OCI-LY7 (cell line): ENCODE measurements at regions not wholly inside any gene's neighbourhood (a gene's known extent, or its start where the extent isn't known, plus 50 kb on each side); places are given as distances from the start of the nearest gene placed in this dataset.

Source experiments
- BruUV-seq: library from RNA; stranded (reverse); fragments of 400-500 nt; replicated peaks from 2 replicates; lab custom pipeline; 2021; lab: Mats Ljungman, UMichigan
- CTCF ChIA-PET: fragments of 300-600 bp; sonication (Branson Sonifier 250); formaldehyde crosslinking; loops from one replicate; lab custom pipeline; 2022; ENCODE audit warnings: antibody characterized with exemption; ENCODE audit not compliant: unreplicated experiment; lab: Charles Lee
- POLR2A ChIA-PET: fragments of 300-600 bp; sonication (Branson Sonifier 250); formaldehyde crosslinking; loops from one replicate; lab custom pipeline; 2022; ENCODE audit warnings: antibody characterized with exemption; lab: Charles Lee
- DNase-seq: peaks from one replicate; pipeline ENCODE4 v3.0.0-alpha.2; 2015; ENCODE audit warnings: low spot score
- H2AFZ ChIP-seq: fragments of 200-600 bp; sonication (generic), shearing (Covaris generic); 2 replicates; pipeline ENCODE4 v1.6.1; 2014; ENCODE audit warnings: mild to moderate bottlenecking, antibody characterized with exemption, low read length, moderate library complexity
- H3K27ac ChIP-seq: fragments of 200-600 bp; sonication (generic); 2 replicates; pipeline ENCODE4 v1.5.1; 2014; ENCODE audit warnings: mixed run types, low read depth, mild to moderate bottlenecking, moderate library complexity, low read length, inconsistent platforms; ENCODE audit not compliant: poor library complexity, severe bottlenecking
- H3K36me3 ChIP-seq: fragments of 200-600 bp; sonication (generic); 2 replicates; pipeline ENCODE4 v1.6.1; 2014; ENCODE audit warnings: mild to moderate bottlenecking, antibody characterized with exemption, low read length, moderate library complexity, mixed read lengths; ENCODE audit not compliant: insufficient read depth
- H3K4me1 ChIP-seq: fragments of 200-600 bp; sonication (generic); 2 replicates; pipeline ENCODE4 v1.5.1; 2014; ENCODE audit warnings: mild to moderate bottlenecking, low read length; ENCODE audit not compliant: insufficient read depth, poor library complexity, severe bottlenecking
- H3K4me2 ChIP-seq: fragments of 200-600 bp; sonication (generic); 2 replicates; pipeline ENCODE4 v1.6.1; 2014; ENCODE audit warnings: mild to moderate bottlenecking, low read length
- H3K4me3 ChIP-seq: fragments of 200-600 bp; sonication (generic); 2 replicates; pipeline ENCODE4 v1.5.1; 2014; ENCODE audit warnings: mild to moderate bottlenecking, low read depth, low read length; ENCODE audit not compliant: poor library complexity, severe bottlenecking
- H3K79me2 ChIP-seq: fragments of 200-600 bp; sonication (generic); 2 replicates; pipeline ENCODE4 v1.6.1; 2016; ENCODE audit warnings: low read depth, mild to moderate bottlenecking, low read length, moderate library complexity, mixed read lengths; ENCODE audit not compliant: insufficient read depth
- H3K9me2 ChIP-seq: fragments of 200-600 bp; sonication (generic); 2 replicates; pipeline ENCODE4 v1.6.1; 2016; ENCODE audit warnings: mild to moderate bottlenecking, low read length, mixed read lengths; ENCODE audit not compliant: insufficient read depth
- H3K9me3 ChIP-seq: fragments of 200-600 bp; sonication (generic); 2 replicates; pipeline ENCODE4 v1.6.1; 2014; ENCODE audit warnings: mild to moderate bottlenecking, mixed run types, low read length, mixed read lengths
- H4K20me1 ChIP-seq: fragments of 200-600 bp; sonication (generic); 2 replicates; pipeline ENCODE4 v1.6.1; 2014; ENCODE audit warnings: mild to moderate bottlenecking, antibody characterized with exemption, low read length, moderate library complexity, mixed read lengths; ENCODE audit not compliant: insufficient read depth
- CTCF ChIP-seq: fragments of 200-600 bp; sonication (generic); conservative IDR thresholded peaks from 2 replicates; pipeline ENCODE4 v1.5.1; 2014; ENCODE audit warnings: mild to moderate bottlenecking, antibody characterized with exemption, low read length, moderate library complexity, mixed read lengths
- EZH2phosphoT487 ChIP-seq: fragments of 200-600 bp; sonication (generic); IDR thresholded peaks from 2 replicates; pipeline ENCODE4 v1.6.1; 2018; ENCODE audit warnings: low read depth, borderline replicate concordance, mild to moderate bottlenecking, mixed run types, antibody characterized with exemption, low read length, moderate library complexity, mixed read lengths
- intact Hi-C: fragments of 100-400 bp; cut with micrococcal nuclease; formaldehyde crosslinking; loops from one replicate; pipeline ENCODE4 v1.10.0; 2022; ENCODE audit not compliant: unreplicated experiment

GRCh38 chr10:33991924-33992323 lies 657.5 kb upstream of the NRP1 start:
- no peak overlapping the region for H3K4me3 ChIP-seq
- no peak overlapping the region for H3K27ac ChIP-seq
- BruUV-seq = no TSS peak
- no peaks in the 10 kb centered on the region for H3K79me2 ChIP-seq
- no peaks in the 10 kb centered on the region for H4K20me1 ChIP-seq
- DNase-seq = no peak
- no peak overlapping the region for H2AFZ ChIP-seq
- intact Hi-C loops = no loop called here
- H3K4me2 ChIP-seq = no peak overlapping the region
- H3K4me1 ChIP-seq = no peaks in the 10 kb centered on the region
- no peaks in the 10 kb centered on the region for H3K9me2 ChIP-seq
- H3K9me3 ChIP-seq = no peaks in the 10 kb centered on the region
- POLR2A ChIA-PET = no interaction called here
- H3K36me3 ChIP-seq = no peaks in the 10 kb centered on the region
- CTCF ChIA-PET = no interaction called here
- TF ChIP-seq EZH2phosphoT487 (no peak), CTCF (no peak)

- BruUV-seq = no TSS peak
- POLR2A ChIA-PET = no interaction called here
- CTCF ChIA-PET = no interaction called here
Measured at GRCh38 chr10:33986515-33986914, 652.0 kb upstream of the NRP1 start.

GRCh38 chr10:33986016-33986415 lies 651.5 kb upstream of the NRP1 start:
- TF ChIP-seq EZH2phosphoT487 (no peak), CTCF (no peak)
- CTCF ChIA-PET = no interaction called here
- no peaks in the 10 kb centered on the region for H3K4me1 ChIP-seq
- H3K79me2 ChIP-seq = no peaks in the 10 kb centered on the region
- H3K4me3 ChIP-seq = no peak overlapping the region
- H3K36me3 ChIP-seq = no peaks in the 10 kb centered on the region
- intact Hi-C loops = no loop called here
- no TSS peak for BruUV-seq
- POLR2A ChIA-PET = no interaction called here
- no peak for DNase-seq
- no peaks in the 10 kb centered on the region for H4K20me1 ChIP-seq
- H3K9me3 ChIP-seq = no peaks in the 10 kb centered on the region
- H3K4me2 ChIP-seq = no peak overlapping the region
- H3K9me2 ChIP-seq = no peaks in the 10 kb centered on the region
- H3K27ac ChIP-seq = no peak overlapping the region
- H2AFZ ChIP-seq = no peak overlapping the region

More at GRCh38 chr10:33986515-33986914, 652.0 kb upstream of the NRP1 start:
- Histone ChIP-seq H3K27ac (no peak overlapping the region), H3K9me3 (no peaks in the 10 kb centered on the region), H3K4me3 (no peak overlapping the region), H4K20me1 (no peaks in the 10 kb centered on the region), H3K36me3 (no peaks in the 10 kb centered on the region), H3K79me2 (no peaks in the 10 kb centered on the region), H3K4me2 (no peak overlapping the region), H2AFZ (no peak overlapping the region), H3K4me1 (no peaks in the 10 kb centered on the region), H3K9me2 (no peaks in the 10 kb centered on the region)
- intact Hi-C loops = no loop called here
- TF ChIP-seq EZH2phosphoT487 (no peak), CTCF (no peak)
- DNase-seq = no peak
